ENCODE measurements at regions not wholly inside any gene's neighbourhood (a gene's known extent, or its start where the extent isn't known, plus 50 kb on each side); places are given as distances from the start of the nearest gene placed in this dataset.

DNA sequence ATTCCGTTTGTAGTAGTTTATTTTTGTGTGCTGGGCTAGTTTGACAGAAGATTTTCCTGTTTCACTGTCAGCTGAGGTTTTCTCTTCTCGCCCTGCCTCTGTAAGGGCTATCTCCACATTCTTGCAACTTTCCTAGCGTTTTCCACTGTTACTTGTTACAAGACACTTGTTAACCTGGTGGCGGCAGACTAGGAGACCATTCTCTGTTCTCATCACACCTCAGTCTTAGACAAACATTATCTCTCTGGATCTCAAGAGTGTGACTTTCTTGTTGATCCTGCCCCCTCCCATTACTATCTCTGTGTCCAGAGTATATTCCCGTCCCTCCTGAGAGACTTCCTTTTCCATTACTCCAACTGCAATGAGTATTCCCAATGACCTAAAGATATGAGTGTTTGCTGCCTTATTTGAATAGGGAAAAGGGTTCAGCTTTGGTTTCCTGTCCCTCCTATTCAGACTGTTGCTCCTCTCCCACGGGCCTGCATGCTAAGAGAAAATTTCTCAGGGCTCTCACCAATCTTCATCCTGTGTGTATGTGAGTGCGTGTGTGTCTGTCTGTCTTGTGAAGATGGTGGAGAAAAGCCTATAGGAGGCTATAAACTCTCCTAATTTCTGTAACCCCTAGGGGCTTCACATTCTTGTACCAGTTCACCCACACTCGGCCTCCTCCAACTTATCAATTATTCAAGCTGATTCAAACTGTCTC lies 722.4 kb upstream of the POT1 start:
- Histone ChIP-seq H3K27ac (no peak overlapping the region), H3K4me3 (no peak overlapping the region), H3K36me3 (ENCODE audit: insufficient read depth in 1 of 2, low read depth in 1 of 2) (no peaks in the 10 kb centered on the region), H3K4me1 (no peaks in the 10 kb centered on the region), H3K27me3 (ENCODE audit: insufficient read depth in 3 of 3, low read length in 2 of 3) (no peaks in the 10 kb centered on the region), H3K9me3 (no peaks in the 10 kb centered on the region)
- intact Hi-C loops (cut with DNase I), result no loop called here
- ATAC-seq, result no peak
- DNase-seq, result no peak
- TF ChIP-seq, protein P1, sequence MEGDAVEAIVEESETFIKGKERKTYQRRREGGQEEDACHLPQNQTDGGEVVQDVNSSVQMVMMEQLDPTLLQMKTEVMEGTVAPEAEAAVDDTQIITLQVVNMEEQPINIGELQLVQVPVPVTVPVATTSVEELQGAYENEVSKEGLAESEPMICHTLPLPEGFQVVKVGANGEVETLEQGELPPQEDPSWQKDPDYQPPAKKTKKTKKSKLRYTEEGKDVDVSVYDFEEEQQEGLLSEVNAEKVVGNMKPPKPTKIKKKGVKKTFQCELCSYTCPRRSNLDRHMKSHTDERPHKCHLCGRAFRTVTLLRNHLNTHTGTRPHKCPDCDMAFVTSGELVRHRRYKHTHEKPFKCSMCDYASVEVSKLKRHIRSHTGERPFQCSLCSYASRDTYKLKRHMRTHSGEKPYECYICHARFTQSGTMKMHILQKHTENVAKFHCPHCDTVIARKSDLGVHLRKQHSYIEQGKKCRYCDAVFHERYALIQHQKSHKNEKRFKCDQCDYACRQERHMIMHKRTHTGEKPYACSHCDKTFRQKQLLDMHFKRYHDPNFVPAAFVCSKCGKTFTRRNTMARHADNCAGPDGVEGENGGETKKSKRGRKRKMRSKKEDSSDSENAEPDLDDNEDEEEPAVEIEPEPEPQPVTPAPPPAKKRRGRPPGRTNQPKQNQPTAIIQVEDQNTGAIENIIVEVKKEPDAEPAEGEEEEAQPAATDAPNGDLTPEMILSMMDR (IDR thresholded peaks at IDR 0.05), result no peak
- WGBS, 3 donors, result 54 to 68% (median 59%) methylated on average over 8 of the region's 8 CpGs

DNA sequence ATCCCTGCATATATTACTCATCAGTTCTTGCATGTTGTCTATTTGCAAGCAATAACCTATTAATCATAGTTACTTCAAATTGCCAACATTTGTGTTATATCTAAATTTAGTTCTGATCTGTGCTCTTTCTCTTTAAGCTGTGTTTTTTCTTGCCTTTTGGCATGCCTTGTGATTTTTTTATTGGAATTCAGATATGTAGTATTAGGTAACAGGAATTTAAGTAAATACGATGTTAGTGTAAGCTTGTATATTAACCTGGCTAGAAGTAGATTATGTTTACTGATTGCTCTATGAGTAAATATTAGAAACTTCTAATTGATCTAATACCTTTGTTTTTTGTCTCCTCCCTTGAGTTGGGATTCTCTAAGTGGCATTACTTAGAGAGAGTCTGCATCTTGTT lies 718.9 kb upstream of the POT1 start:
- Histone ChIP-seq H3K36me3 (ENCODE audit: insufficient read depth in 1 of 2, low read depth in 1 of 2) (no peaks in the 10 kb centered on the region), H3K4me1 (no peaks in the 10 kb centered on the region), H3K27me3 (ENCODE audit: insufficient read depth in 3 of 3, low read length in 2 of 3) (no peaks in the 10 kb centered on the region), H3K4me3 (no peak overlapping the region), H3K9me3 (no peaks in the 10 kb centered on the region), H3K27ac (no peak overlapping the region)
- DNase-seq (no peak), ATAC-seq (no peak)
- TF ChIP-seq, protein P1 (IDR thresholded peaks at IDR 0.05), result no peak
- intact Hi-C loops (cut with DNase I), result no loop called here
- 48 to 69% (median 61%) methylated on average over 1 of the region's 1 CpG for WGBS, 3 donors

DNA sequence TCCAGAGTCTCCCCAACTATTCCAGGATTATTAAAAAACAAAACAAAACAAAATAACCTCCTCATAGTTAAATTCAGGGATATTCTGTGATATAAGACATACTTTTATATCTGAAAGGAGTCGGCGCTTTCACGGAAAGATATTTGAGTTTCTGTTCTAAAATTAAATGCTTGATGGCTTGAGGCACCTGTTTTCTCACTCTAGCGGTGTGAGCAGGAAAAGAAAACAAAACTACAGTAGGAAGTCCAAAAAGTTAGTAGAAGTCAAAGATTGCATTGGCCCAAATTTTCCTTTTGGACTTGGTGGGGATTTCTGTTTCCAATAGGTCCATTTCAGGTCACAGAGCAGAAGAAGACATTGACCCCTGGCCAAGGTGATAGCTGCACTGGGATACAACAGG lies 716.1 kb upstream of the POT1 start:
- intact Hi-C loops (cut with DNase I), result no loop called here
- Histone ChIP-seq H3K27me3 (ENCODE audit: insufficient read depth in 3 of 3, low read length in 2 of 3) (no peaks in the 10 kb centered on the region), H3K4me1 (no peaks in the 10 kb centered on the region), H3K36me3 (ENCODE audit: insufficient read depth in 1 of 2, low read depth in 1 of 2) (no peaks in the 10 kb centered on the region), H3K9me3 (no peaks in the 10 kb centered on the region), H3K27ac (no peak overlapping the region), H3K4me3 (no peak overlapping the region)
- DNase-seq (no peak), ATAC-seq (no peak)
- 63 to 76% (median 76%) methylated on average over 4 of the region's 4 CpGs for WGBS, 3 donors
- TF ChIP-seq, protein P1 (IDR thresholded peaks at IDR 0.05), result no peak

DNA sequence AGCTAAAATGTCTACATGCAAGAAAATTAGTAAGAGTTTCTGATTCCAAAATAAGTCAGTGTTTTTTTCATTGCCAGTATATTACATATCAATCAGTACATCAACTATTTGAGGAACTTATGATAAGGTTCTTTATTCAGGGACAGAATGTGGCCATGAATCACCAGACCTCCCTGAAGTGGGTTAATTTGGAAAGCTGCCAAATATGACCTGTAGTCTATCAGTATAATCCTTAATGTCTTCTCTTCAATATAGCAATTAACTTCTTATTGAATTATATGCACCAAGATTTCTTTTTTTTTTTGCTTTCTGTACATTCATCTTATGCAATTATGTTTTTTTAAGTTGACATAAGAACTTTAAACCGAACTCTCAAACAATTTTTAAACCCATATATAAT lies 714.5 kb upstream of the POT1 start:
- ATAC-seq, result no peak
- intact Hi-C loops (cut with DNase I), result no loop called here
- TF ChIP-seq, protein P1 (IDR thresholded peaks at IDR 0.05), result no peak

DNA sequence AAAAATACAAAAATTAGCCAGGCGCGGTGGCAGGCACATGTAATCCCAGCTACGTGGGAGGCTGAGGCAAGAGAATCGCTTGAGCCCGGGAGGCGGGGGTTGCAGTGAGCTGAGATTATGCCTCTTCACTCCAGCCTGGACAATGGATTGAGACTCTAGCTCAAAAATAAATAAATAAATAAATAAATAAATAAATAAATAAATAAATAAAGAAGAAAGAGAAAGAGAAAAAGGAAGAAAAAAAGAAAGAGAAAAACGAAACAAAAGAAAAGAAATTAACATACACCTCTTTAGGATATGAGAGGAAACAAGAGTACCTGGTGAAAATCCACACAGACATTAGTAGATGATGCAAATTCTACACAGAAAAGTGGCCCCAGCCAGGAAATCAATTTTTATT lies 713.7 kb upstream of the POT1 start:
- TF ChIP-seq, protein P1 (IDR thresholded peaks at IDR 0.05), result no peak
- H3K27me3 ChIP-seq (ENCODE audit: insufficient read depth in 3 of 3, low read length in 2 of 3), result no peaks in the 10 kb centered on the region
- no peaks in the 10 kb centered on the region for H3K4me1 ChIP-seq
- no peaks in the 10 kb centered on the region for H3K9me3 ChIP-seq
- ATAC-seq, result no peak
- H3K4me3 ChIP-seq, result no peak overlapping the region
- intact Hi-C loops (cut with DNase I), result no loop called here
- no peaks in the 10 kb centered on the region for H3K36me3 ChIP-seq (ENCODE audit: insufficient read depth in 1 of 2, low read depth in 1 of 2)
- no peak for DNase-seq
- no peak overlapping the region for H3K27ac ChIP-seq
- WGBS, 3 donors, result 91 to 93% (median 92%) methylated on average over 7 of the region's 7 CpGs

More for the DNA sequence above, 714.5 kb upstream of the POT1 start:
- no peak for DNase-seq
- Histone ChIP-seq H3K27me3 (ENCODE audit: insufficient read depth in 3 of 3, low read length in 2 of 3) (no peaks in the 10 kb centered on the region), H3K36me3 (ENCODE audit: insufficient read depth in 1 of 2, low read depth in 1 of 2) (no peaks in the 10 kb centered on the region), H3K9me3 (no peaks in the 10 kb centered on the region), H3K27ac (no peak overlapping the region), H3K4me3 (no peak overlapping the region), H3K4me1 (no peaks in the 10 kb centered on the region)
- 77 to 83% (median 82%) methylated on average over 1 of the region's 1 CpG for WGBS, 3 donors
